Naive thymus-derived CD4-positive, alpha-beta T cell (primary cell): ENCODE measurements at regions not wholly inside any gene's neighbourhood (a gene's known extent, or its start where the extent isn't known, plus 50 kb on each side); places are given as distances from the start of the nearest gene placed in this dataset.

Source experiments
- ATAC-seq: fragments of 150-1000 bp; cut with Tn5 transposase; 2 replicates; pipeline ENCODE4 v1.10.0; 2021; ENCODE audit warnings: mild to moderate bottlenecking, moderate library complexity
- CTCF ChIA-PET: fragments of 350-600 bp; sonication (Branson Sonifier 250); formaldehyde crosslinking; loops from one replicate; lab custom pipeline; 2021; ENCODE audit warnings: antibody characterized with exemption; lab: Charles Lee
- POLR2A ChIA-PET: fragments of 350-600 bp; sonication (Branson Sonifier 250); formaldehyde crosslinking; loops from one replicate; lab custom pipeline; 2021; ENCODE audit warnings: antibody characterized with exemption, inconsistent platforms; lab: Charles Lee
- DNase-seq, 9 donors: peaks; one replicate each; pipeline versions ENCODE4 v3.0.0 to v3.0.0-alpha.2; 2020 to 2022; ENCODE audit warnings: mixed read lengths in 1 of 9
- H3K27ac ChIP-seq: one replicate; pipeline ENCODE4 v1.7.0; 2013; ENCODE audit warnings: mild to moderate bottlenecking, low read depth, low read length, moderate library complexity
- H3K27me3 ChIP-seq, 2 donors: one replicate each; pipeline ENCODE4 v1.7.0; 2013; ENCODE audit warnings: low read length in 2 of 2, mild to moderate bottlenecking in 2 of 2, moderate library complexity in 2 of 2; ENCODE audit not compliant: control insufficient read depth in 2 of 2, insufficient read depth in 2 of 2
- H3K36me3 ChIP-seq, 3 experiments: 1 replicate in 2 of 3; 2 replicates in 1 of 3; pipeline ENCODE4 v1.7.0; 2013; ENCODE audit warnings: low read length in 3 of 3, mild to moderate bottlenecking in 3 of 3, moderate library complexity in 1 of 3; ENCODE audit not compliant: insufficient read depth in 3 of 3, control insufficient read depth in 2 of 3
- H3K4me1 ChIP-seq, 2 donors: one replicate each; pipeline ENCODE4 v1.7.0; 2013; ENCODE audit warnings: low read length in 2 of 2, mild to moderate bottlenecking in 2 of 2, moderate library complexity in 1 of 2; ENCODE audit not compliant: control insufficient read depth in 2 of 2, insufficient read depth in 2 of 2
- H3K4me3 ChIP-seq: 2 replicates; pipeline ENCODE4 v1.7.0; 2013; ENCODE audit warnings: mild to moderate bottlenecking, low read length
- H3K9me3 ChIP-seq, 3 experiments: 1 replicate in 2 of 3; 2 replicates in 1 of 3; pipeline ENCODE4 v1.7.0; 2013; ENCODE audit warnings: low read length in 3 of 3; ENCODE audit not compliant: control insufficient read depth in 2 of 3
- H3K27ac Mint-ChIP-seq, 9 donors: one replicate each; pipeline ENCODE4 v1.8.0; 2020 to 2022; ENCODE audit warnings: mixed read lengths in 9 of 9, mild to moderate bottlenecking in 8 of 9, moderate library complexity in 5 of 9, inconsistent platforms in 2 of 9
- H3K27me3 Mint-ChIP-seq, 5 donors: one replicate each; pipeline ENCODE4 v1.8.0; 2021 to 2022; ENCODE audit warnings: mixed read lengths in 5 of 5, mild to moderate bottlenecking in 1 of 5
- H3K36me3 Mint-ChIP-seq, 5 donors: one replicate each; pipeline ENCODE4 v1.8.0; 2020 to 2022; ENCODE audit warnings: mixed read lengths in 5 of 5, mild to moderate bottlenecking in 3 of 5, inconsistent platforms in 1 of 5
- H3K4me1 Mint-ChIP-seq, 7 donors: one replicate each; pipeline ENCODE4 v1.8.0; 2020 to 2022; ENCODE audit warnings: mixed read lengths in 7 of 7, mild to moderate bottlenecking in 3 of 7, inconsistent platforms in 1 of 7
- H3K4me3 Mint-ChIP-seq, 10 donors: one replicate each; pipeline ENCODE4 v1.8.0; 2020 to 2022; ENCODE audit warnings: mild to moderate bottlenecking in 10 of 10, mixed read lengths in 10 of 10, moderate library complexity in 6 of 10, inconsistent platforms in 2 of 10
- H3K9me3 Mint-ChIP-seq, 11 donors: one replicate each; pipeline ENCODE4 v1.8.0; 2020 to 2022; ENCODE audit warnings: mixed read lengths in 11 of 11, mild to moderate bottlenecking in 4 of 11, inconsistent platforms in 1 of 11, moderate library complexity in 1 of 11
- intact Hi-C, 2 donors: fragments of 100-400 bp; cut with micrococcal nuclease; formaldehyde crosslinking; loops; one replicate each; pipeline ENCODE4 v1.15.1; 2023

DNA sequence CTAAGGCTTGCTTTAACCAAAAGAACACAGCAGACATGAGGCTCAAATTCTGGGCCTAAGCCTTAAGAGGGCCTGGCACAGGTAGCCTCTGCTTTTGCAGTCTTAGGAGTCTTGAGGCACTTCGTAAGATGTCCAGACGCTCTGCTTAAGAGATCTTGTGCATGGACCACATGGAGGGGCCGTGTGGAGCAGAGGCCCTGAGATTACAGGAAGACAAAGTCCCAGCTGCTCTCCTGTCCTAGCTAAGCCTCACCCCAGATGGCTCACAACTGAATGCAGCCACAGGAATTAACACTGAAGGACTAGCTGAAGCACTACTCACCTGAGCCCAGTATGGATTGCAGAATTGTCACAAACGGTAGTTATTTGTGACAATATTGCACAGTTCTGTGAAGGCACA lies 446.0 kb downstream of the PDZRN4 start:
- Mint-ChIP-seq H3K9me3 (peaks cover 0 to 10% (median 4%) of the 10 kb centered on the region in 11 donors), H3K27ac (no peak overlapping the region), H3K36me3 (no peaks in the 10 kb centered on the region), H3K27me3 (no peaks in the 10 kb centered on the region), H3K4me3 (no peak overlapping the region), H3K4me1 (no peaks in the 10 kb centered on the region)
- ChIA-PET POLR2A (no interaction called here), CTCF (no interaction called here)
- DNase-seq: no peak
- Histone ChIP-seq H3K27me3 (no peaks in the 10 kb centered on the region), H3K9me3 (no peaks in the 10 kb centered on the region), H3K36me3 (no peaks in the 10 kb centered on the region), H3K4me3 (no peak overlapping the region), H3K27ac (no peak overlapping the region), H3K4me1 (no peaks in the 10 kb centered on the region)
- ATAC-seq: no peak
- intact Hi-C loops: no loop called here

- no peak overlapping the region for H3K4me3 ChIP-seq
- ATAC-seq (no peak), DNase-seq (no peak)
- intact Hi-C loops: no loop called here
- ChIA-PET POLR2A (no interaction called here), CTCF (no interaction called here)
- peaks cover 0 to 8% (median 0%) of the 10 kb centered on the region in 3 experiments for H3K9me3 ChIP-seq
- no peaks in the 10 kb centered on the region for H3K36me3 ChIP-seq
- H3K4me1 ChIP-seq: no peaks in the 10 kb centered on the region
- Mint-ChIP-seq H3K27me3 (no peaks in the 10 kb centered on the region), H3K4me3 (no peak overlapping the region), H3K4me1 (no peaks in the 10 kb centered on the region), H3K36me3 (no peaks in the 10 kb centered on the region), H3K9me3 (peaks cover 0 to 21% (median 6%) of the 10 kb centered on the region in 11 donors), H3K27ac (no peak overlapping the region)
- no peaks in the 10 kb centered on the region for H3K27me3 ChIP-seq
- no peak overlapping the region for H3K27ac ChIP-seq
Observed at GRCh38 chr12:41629611-41630010, 441.5 kb downstream of the PDZRN4 start.

DNA sequence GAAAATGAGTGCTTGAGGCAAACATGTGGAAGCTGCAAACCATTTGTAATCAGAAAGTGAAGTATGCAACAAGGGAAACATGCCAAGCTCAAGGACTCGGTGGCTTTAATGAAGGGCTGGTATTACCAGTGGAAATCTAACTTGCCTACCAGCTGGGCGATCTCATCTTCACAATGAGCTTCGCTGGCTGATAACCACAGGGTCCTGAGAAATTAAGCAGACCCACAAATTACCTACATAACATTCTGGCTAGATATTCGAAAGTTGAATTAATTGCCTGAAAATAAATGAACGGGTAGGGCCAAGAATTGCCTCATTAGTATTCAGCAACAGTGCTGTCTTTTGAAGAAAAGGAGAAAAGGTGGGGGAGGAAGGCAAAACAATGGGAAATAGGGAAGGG lies 439.4 kb downstream of the PDZRN4 start:
- Histone ChIP-seq H3K27me3 (no peaks in the 10 kb centered on the region), H3K9me3 (peaks cover 0 to 8% (median 0%) of the 10 kb centered on the region in 3 experiments), H3K36me3 (no peaks in the 10 kb centered on the region), H3K4me1 (no peaks in the 10 kb centered on the region), H3K27ac (no peak overlapping the region), H3K4me3 (no peak overlapping the region)
- Mint-ChIP-seq H3K27me3 (no peaks in the 10 kb centered on the region), H3K9me3 (peaks cover 0 to 21% (median 6%) of the 10 kb centered on the region in 11 donors), H3K4me1 (no peaks in the 10 kb centered on the region), H3K27ac (no peak overlapping the region), H3K4me3 (no peak overlapping the region), H3K36me3 (no peaks in the 10 kb centered on the region)
- ATAC-seq: no peak
- no peak for DNase-seq
- intact Hi-C loops: no loop called here
- POLR2A ChIA-PET: no interaction called here
- CTCF ChIA-PET: no interaction called here

DNA sequence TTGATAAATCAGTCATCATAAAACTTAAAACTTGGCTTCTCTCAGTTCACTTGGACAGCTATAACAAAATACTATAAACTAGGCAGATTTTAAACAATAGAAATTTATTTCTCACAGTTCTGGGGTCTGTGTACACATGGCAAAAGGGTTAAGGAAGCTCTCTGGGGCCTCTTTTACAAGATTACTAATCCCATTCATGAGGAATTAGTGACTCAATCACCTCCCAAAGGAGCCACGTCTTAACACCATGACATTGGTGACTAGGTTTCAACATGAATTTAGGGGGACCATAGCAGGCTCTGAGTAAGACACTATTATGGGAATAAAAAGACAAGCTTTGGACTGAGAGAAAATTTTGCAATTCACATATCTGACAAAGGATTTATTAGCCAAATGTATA lies 436.5 kb downstream of the PDZRN4 start:
- DNase-seq (no peak), ATAC-seq (no peak)
- H3K9me3 Mint-ChIP-seq: peaks cover 0 to 16% (median 4%) of the 10 kb centered on the region in 11 donors
- H3K4me3 Mint-ChIP-seq: no peak overlapping the region
- CTCF ChIA-PET: no interaction called here
- no peaks in the 10 kb centered on the region for H3K4me1 ChIP-seq
- no peak overlapping the region for H3K27ac ChIP-seq
- H3K4me3 ChIP-seq: no peak overlapping the region
- H3K27me3 ChIP-seq: no peaks in the 10 kb centered on the region
- H3K36me3 Mint-ChIP-seq: no peaks in the 10 kb centered on the region
- H3K4me1 Mint-ChIP-seq: no peaks in the 10 kb centered on the region
- intact Hi-C loops: no loop called here
- POLR2A ChIA-PET: no interaction called here
- H3K27me3 Mint-ChIP-seq: peaks cover 0 to 12% (median 3%) of the 10 kb centered on the region in 5 donors
- H3K9me3 ChIP-seq: peaks cover 0 to 8% (median 0%) of the 10 kb centered on the region in 3 experiments
- H3K27ac Mint-ChIP-seq: no peak overlapping the region
- H3K36me3 ChIP-seq: no peaks in the 10 kb centered on the region
